HEK293 (cell line): ENCODE measurements at regions not wholly inside any gene's neighbourhood (a gene's known extent, or its start where the extent isn't known, plus 50 kb on each side); places are given as distances from the start of the nearest gene placed in this dataset.

Experiments used
- CTCF ChIA-PET: fragments of 350-600 bp; formaldehyde crosslinking; extraction: SDS; loops from one replicate; lab custom pipeline; 2021; ENCODE audit warnings: antibody characterized with exemption; lab: Yijun Ruan, JAX
- POLR2A ChIA-PET: fragments of 300-600 bp; formaldehyde crosslinking; extraction: SDS; loops from one replicate; lab custom pipeline; 2020; ENCODE audit warnings: antibody characterized with exemption, inconsistent platforms; lab: Yijun Ruan, JAX
- H3K27ac ChIP-seq: fragments of 200-500 bp; sonication (Bioruptor generic); 2 replicates; pipeline ENCODE4 v1.5.1; 2014; ENCODE audit warnings: low read depth, low read length, control low read depth, inconsistent platforms; ENCODE audit errors: extremely low read depth
- H3K36me3 ChIP-seq, 2 experiments: fragments of 200-500 bp in 1 of 2; sonication (Bioruptor generic) in 1 of 2; 1 replicate in 1 of 2; 2 replicates in 1 of 2; pipeline ENCODE4 v1.5.1; 2014 to 2017; ENCODE audit warnings: inconsistent platforms in 2 of 2, low read length in 2 of 2; ENCODE audit not compliant: control insufficient read depth in 2 of 2, insufficient read depth in 1 of 2
- H3K4me1 ChIP-seq: fragments of 200-500 bp; sonication (Bioruptor generic); 2 replicates; pipeline ENCODE4 v1.5.1; 2014; ENCODE audit warnings: mild to moderate bottlenecking, low read length, inconsistent platforms; ENCODE audit not compliant: control insufficient read depth, insufficient read depth
- H3K4me3 ChIP-seq: 2 replicates; pipeline ENCODE4 v1.5.1; 2011; ENCODE audit warnings: low read depth, mild to moderate bottlenecking, control low read depth, low read length, moderate library complexity
- H3K9me3 ChIP-seq: fragments of 200-500 bp; sonication (Bioruptor generic); 2 replicates; pipeline ENCODE4 v1.5.1; 2014; ENCODE audit warnings: low read depth, low read length, inconsistent platforms; ENCODE audit not compliant: control insufficient read depth, insufficient read depth
- BCL11B ChIP-seq: fragments of 450-650 bp; formaldehyde crosslinking; IDR thresholded peaks from 2 replicates; pipeline ENCODE4 v1.5.1; 2016; ENCODE audit warnings: low read depth, missing biosample characterization, missing genetic modification characterization
- FEZF1 ChIP-seq: fragments of 450-650 bp; formaldehyde crosslinking; IDR thresholded peaks from 2 replicates; pipeline ENCODE4 v1.5.1; 2016; ENCODE audit warnings: missing biosample characterization, missing genetic modification characterization
- KLF17 ChIP-seq: fragments of 450-650 bp; formaldehyde crosslinking; IDR thresholded peaks from 2 replicates; pipeline ENCODE4 v1.5.1; 2016; ENCODE audit warnings: missing biosample characterization, missing genetic modification characterization
- KLF7 ChIP-seq: fragments of 450-650 bp; formaldehyde crosslinking; IDR thresholded peaks from 2 replicates; pipeline ENCODE4 v1.5.1; 2016; ENCODE audit warnings: missing biosample characterization, missing genetic modification characterization, borderline replicate concordance
- PRDM4 ChIP-seq: fragments of 450-650 bp; formaldehyde crosslinking; IDR thresholded peaks from 2 replicates; pipeline ENCODE4 v1.5.1; 2017; ENCODE audit warnings: missing biosample characterization, missing genetic modification characterization
- ZFP3 ChIP-seq: fragments of 450-650 bp; formaldehyde crosslinking; IDR thresholded peaks from 2 replicates; pipeline ENCODE4 v1.5.1; 2016; ENCODE audit warnings: low read depth, missing biosample characterization, missing genetic modification characterization
- ZNF10 ChIP-seq: fragments of 450-650 bp; formaldehyde crosslinking; IDR thresholded peaks from 2 replicates; pipeline ENCODE4 v1.5.1; 2017; ENCODE audit warnings: missing biosample characterization, missing genetic modification characterization
- ZNF18 ChIP-seq: fragments of 450-650 bp; formaldehyde crosslinking; IDR thresholded peaks from 2 replicates; pipeline ENCODE4 v1.5.1; 2016; ENCODE audit warnings: missing biosample characterization, missing genetic modification characterization
- ZNF221 ChIP-seq: fragments of 450-650 bp; formaldehyde crosslinking; IDR thresholded peaks from 2 replicates; pipeline ENCODE4 v1.5.1; 2017; ENCODE audit warnings: missing biosample characterization, missing genetic modification characterization, borderline replicate concordance
- ZNF529 ChIP-seq: fragments of 450-650 bp; formaldehyde crosslinking; IDR thresholded peaks from 2 replicates; pipeline ENCODE4 v1.5.1; 2017; ENCODE audit warnings: missing genetic modification characterization, missing biosample characterization; ENCODE audit not compliant: insufficient replicate concordance
- ZNF548 ChIP-seq: fragments of 450-650 bp; formaldehyde crosslinking; IDR thresholded peaks from 2 replicates; pipeline ENCODE4 v1.5.1; 2016; ENCODE audit warnings: missing biosample characterization, missing genetic modification characterization
- ZNF600 ChIP-seq: fragments of 450-650 bp; formaldehyde crosslinking; IDR thresholded peaks from 2 replicates; pipeline ENCODE4 v1.5.1; 2016; ENCODE audit warnings: missing biosample characterization, missing genetic modification characterization
- ZNF843 ChIP-seq: fragments of 450-650 bp; formaldehyde crosslinking; IDR thresholded peaks from 2 replicates; pipeline ENCODE4 v1.5.1; 2016; ENCODE audit warnings: missing biosample characterization, missing genetic modification characterization
- ZXDB ChIP-seq: fragments of 450-650 bp; formaldehyde crosslinking; IDR thresholded peaks from 2 replicates; pipeline ENCODE4 v1.5.1; 2016; ENCODE audit warnings: missing biosample characterization, missing genetic modification characterization

GRCh38 chr10:76667408-76668370 lies 969.9 kb downstream of the KCNMA1 start (continued):
- TF ChIP-seq ZNF18 (tag by site-specific recombination) (no peak), ZNF600 (tag by site-specific recombination) (no peak), BCL11B (tag by site-specific recombination) (no peak), FEZF1 (tag by site-specific recombination) (no peak)

GRCh38 chr10:76666891-76667290 lies 970.7 kb downstream of the KCNMA1 start:
- Histone ChIP-seq H3K27ac (no peak overlapping the region), H3K4me3 (no peak overlapping the region), H3K4me1 (no peaks in the 10 kb centered on the region), H3K36me3 (no peaks in the 10 kb centered on the region), H3K9me3 (no peaks in the 10 kb centered on the region)
- CTCF ChIA-PET = interaction anchor here (0.8 kb wide), 1 partner anchor 17 kb away, joined by 3 read pairs; no protein-coding TSS in a partner anchor
- TF ChIP-seq KLF7 (tag by site-specific recombination) = no peak
- no peak for TF ChIP-seq ZNF221 (tag by site-specific recombination)
- TF ChIP-seq ZNF529 (tag by site-specific recombination) = no peak
- no peak for TF ChIP-seq ZNF548
- POLR2A ChIA-PET = no interaction called here

- ChIA-PET CTCF (no interaction called here), POLR2A (no interaction called here)
- Histone ChIP-seq H3K9me3 (no peaks in the 10 kb centered on the region), H3K4me3 (no peak overlapping the region), H3K36me3 (no peaks in the 10 kb centered on the region), H3K27ac (no peak overlapping the region), H3K4me1 (no peaks in the 10 kb centered on the region)
- no peak for TF ChIP-seq ZNF10 (tag by site-specific recombination)
- TF ChIP-seq ZXDB (tag by site-specific recombination) = no peak
- TF ChIP-seq KLF17 (tag by site-specific recombination) = no peak
- TF ChIP-seq ZFP3 (tag by site-specific recombination) = no peak
- TF ChIP-seq ZNF843 (tag by site-specific recombination) = no peak
- TF ChIP-seq PRDM4 (tag by site-specific recombination) = no peak
Observed at GRCh38 chr10:76665029-76665428, 972.6 kb downstream of the KCNMA1 start.
